ENCODE measurements at regions not wholly inside any gene's neighbourhood (a gene's known extent, or its start where the extent isn't known, plus 50 kb on each side); places are given as distances from the start of the nearest gene placed in this dataset.
"Not testable (repeated sequence)": the region's sequence is repeated elsewhere in the genome, so short reads cannot be mapped to it uniquely, and the experiment has no call there.

- DNase-seq = not testable (repeated sequence)
Measured at GRCh38 chr22:22296047-22296446, 51.5 kb downstream of the VPREB1 start.

GRCh38 chr22:22297159-22297793, 52.7 kb downstream of the VPREB1 start:
- not testable (repeated sequence) for DNase-seq

- DNase-seq = peak; percentile 90
Measured at GRCh38 chr22:22297794-22298653, 53.4 kb downstream of the VPREB1 start.

GRCh38 chr22:22298654-22299009, 54.0 kb downstream of the VPREB1 start:
- DNase-seq = not testable (repeated sequence)

- DNase-seq = not testable (repeated sequence)
Measured at GRCh38 chr22:22300511-22300910, 55.9 kb downstream of the VPREB1 start.

- not testable (repeated sequence) for DNase-seq
Measured at GRCh38 chr22:22300946-22301345, 56.4 kb downstream of the VPREB1 start.

GRCh38 chr22:22316589-22316988, 72.0 kb downstream of the VPREB1 start:
- DNase-seq = no peak

- no peak for DNase-seq
Measured at GRCh38 chr22:22318723-22319465, 74.3 kb downstream of the VPREB1 start.

GRCh38 chr22:22321743-22322611, 77.4 kb downstream of the VPREB1 start:
- peak; percentile 89 for DNase-seq

GRCh38 chr22:22322792-22323191, 78.2 kb downstream of the VPREB1 start:
- no peak for DNase-seq

- DNase-seq = no peak
Measured at GRCh38 chr22:22327723-22328122, 83.1 kb downstream of the VPREB1 start.

GRCh38 chr22:22329792-22330191, 85.2 kb downstream of the VPREB1 start:
- DNase-seq = no peak

- not testable (repeated sequence) for DNase-seq
Measured at GRCh38 chr22:22335640-22336039, 91.1 kb downstream of the VPREB1 start.

- DNase-seq = not testable (repeated sequence)
Measured at GRCh38 chr22:22336333-22336732, 91.7 kb downstream of the VPREB1 start.

GRCh38 chr22:22338778-22339177, 94.2 kb downstream of the VPREB1 start:
- not testable (repeated sequence) for DNase-seq

- DNase-seq = no peak
Measured at GRCh38 chr22:22341736-22342135, 97.2 kb downstream of the VPREB1 start.

GRCh38 chr22:22342697-22343580, 98.4 kb downstream of the VPREB1 start:
- peak; percentile 88 for DNase-seq

GRCh38 chr22:22343581-22344296, 99.2 kb downstream of the VPREB1 start:
- DNase-seq = no peak

GRCh38 chr22:22344430-22344829, 99.8 kb downstream of the VPREB1 start:
- no peak for DNase-seq

GRCh38 chr22:22345781-22346180, 101.2 kb downstream of the VPREB1 start:
- DNase-seq = no peak
